ENCODE measurements at regions not wholly inside any gene's neighbourhood (a gene's known extent, or its start where the extent isn't known, plus 50 kb on each side); places are given as distances from the start of the nearest gene placed in this dataset.
A peak's percentile ranks its signal among the peaks of the same experiment; 100 is the strongest.

DNA sequence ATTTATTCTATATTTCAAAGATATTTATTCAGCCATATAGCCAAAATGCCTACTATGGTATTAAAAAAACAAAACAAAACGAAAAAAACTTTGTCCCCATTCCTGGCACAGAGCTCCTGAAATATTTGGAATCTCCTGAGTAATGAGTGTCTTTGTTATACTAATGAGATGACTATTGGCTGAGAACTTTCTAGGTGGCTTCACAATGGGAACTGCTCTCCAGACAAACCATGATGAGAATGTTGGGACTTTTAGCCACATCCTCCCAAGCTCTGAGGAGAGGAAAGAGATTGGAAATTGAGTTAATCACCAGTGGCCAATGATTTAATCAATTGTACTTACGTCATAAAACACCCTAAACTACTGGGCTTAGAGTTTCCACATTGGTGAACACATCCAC lies 631.8 kb upstream of the SETBP1 start:
- no peak overlapping the region for H3K23ac ChIP-seq (ENCODE audit: low read length in 2 of 2)
- no peak overlapping the region for H2BK15ac ChIP-seq (ENCODE audit: low read depth, poor library complexity, severe bottlenecking)
- no peak overlapping the region for H3K4me2 ChIP-seq (ENCODE audit: low read length, poor library complexity, severe bottlenecking)
- H4K8ac ChIP-seq (ENCODE audit: low read length): no peak overlapping the region
- no peak overlapping the region for H2AK5ac ChIP-seq (ENCODE audit: low read length, severe bottlenecking)
- no peaks in the 10 kb centered on the region for H3K27me3 ChIP-seq (ENCODE audit: control insufficient read depth in 1 of 2, insufficient read depth in 1 of 2, low read length in 2 of 2)
- no peak overlapping the region for H3K4ac ChIP-seq (ENCODE audit: low read depth in 1 of 2, low read length in 2 of 2)
- H2BK12ac ChIP-seq (ENCODE audit: low read length in 2 of 2): no peak overlapping the region
- no peak overlapping the region for H2AFZ ChIP-seq (ENCODE audit: low read depth, low read length)
- no peaks in the 10 kb centered on the region for H3K4me1 ChIP-seq (ENCODE audit: control insufficient read depth, insufficient read depth, low read depth, low read length)
- H2BK5ac ChIP-seq (ENCODE audit: low read depth, low read length, poor library complexity, severe bottlenecking): no peak overlapping the region
- no peak overlapping the region for H3K14ac ChIP-seq (ENCODE audit: low read length in 2 of 2)
- DNase-seq: no peak
- H4K91ac ChIP-seq (ENCODE audit: low read length): no peak overlapping the region
- H3K9me3 ChIP-seq (ENCODE audit: control insufficient read depth, low read length): no peaks in the 10 kb centered on the region
- no peak overlapping the region for H3K9ac ChIP-seq (ENCODE audit: low read length)
- no peak overlapping the region for H3K4me3 ChIP-seq (ENCODE audit: insufficient read depth in 1 of 2, low read depth in 1 of 2, low read length in 2 of 2)
- H3K18ac ChIP-seq (ENCODE audit: low read depth in 1 of 2, low read length in 2 of 2): no peak overlapping the region
- no peaks in the 10 kb centered on the region for H3K36me3 ChIP-seq (ENCODE audit: control insufficient read depth in 1 of 2, insufficient read depth in 2 of 2, low read depth in 1 of 2, low read length in 2 of 2)
- 78% methylated on average over 2 of the region's 2 CpGs for WGBS
- H3K27ac ChIP-seq (ENCODE audit: low read length, poor library complexity, severe bottlenecking): no peak overlapping the region
- no peak overlapping the region for H2BK120ac ChIP-seq (ENCODE audit: low read depth, low read length)
- no peaks in the 10 kb centered on the region for H3K79me1 ChIP-seq (replicated peaks; ENCODE audit: low read length, poor library complexity, severe bottlenecking)

DNA sequence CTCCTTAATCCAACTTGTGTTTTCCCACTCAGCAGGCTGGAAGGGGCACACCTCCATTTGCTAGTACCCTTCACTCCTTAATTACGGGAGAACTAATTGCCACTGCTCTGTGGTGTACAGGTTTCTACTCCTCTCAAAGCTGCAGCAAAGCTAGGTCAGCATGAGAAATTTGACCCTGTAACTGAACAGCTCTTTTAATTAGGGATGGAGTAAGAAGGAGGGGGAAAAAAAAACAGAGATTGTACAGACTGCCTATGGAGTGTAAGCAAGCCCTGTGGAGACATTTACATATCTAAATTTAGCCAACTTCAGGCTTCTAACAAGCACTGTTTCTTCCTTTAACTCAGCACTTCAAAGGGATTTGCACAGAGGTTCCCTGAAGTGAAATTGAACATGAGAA lies 629.7 kb upstream of the SETBP1 start:
- H2BK120ac ChIP-seq (ENCODE audit: low read depth, low read length): no peak overlapping the region
- no peak overlapping the region for H4K8ac ChIP-seq (ENCODE audit: low read length)
- H2AFZ ChIP-seq (ENCODE audit: low read depth, low read length): no peak overlapping the region
- no peaks in the 10 kb centered on the region for H3K36me3 ChIP-seq (ENCODE audit: control insufficient read depth in 1 of 2, insufficient read depth in 2 of 2, low read depth in 1 of 2, low read length in 2 of 2)
- no peak overlapping the region for H3K9ac ChIP-seq (ENCODE audit: low read length)
- DNase-seq: no peak
- no peak overlapping the region for H2AK5ac ChIP-seq (ENCODE audit: low read length, severe bottlenecking)
- H2BK15ac ChIP-seq (ENCODE audit: low read depth, poor library complexity, severe bottlenecking): no peak overlapping the region
- no peaks in the 10 kb centered on the region for H3K4me1 ChIP-seq (ENCODE audit: control insufficient read depth, insufficient read depth, low read depth, low read length)
- no CpG with 5 or more reads among the region's 1 CpG for WGBS
- no peak overlapping the region for H2BK5ac ChIP-seq (ENCODE audit: low read depth, low read length, poor library complexity, severe bottlenecking)
- no peak overlapping the region for H4K91ac ChIP-seq (ENCODE audit: low read length)
- H3K18ac ChIP-seq (ENCODE audit: low read depth in 1 of 2, low read length in 2 of 2): no peak overlapping the region
- H3K9me3 ChIP-seq (ENCODE audit: control insufficient read depth, low read length): no peaks in the 10 kb centered on the region
- H3K23ac ChIP-seq (ENCODE audit: low read length in 2 of 2): no peak overlapping the region
- no peak overlapping the region for H3K4ac ChIP-seq (ENCODE audit: low read depth in 1 of 2, low read length in 2 of 2)
- no peaks in the 10 kb centered on the region for H3K27me3 ChIP-seq (ENCODE audit: control insufficient read depth in 1 of 2, insufficient read depth in 1 of 2, low read length in 2 of 2)
- no peaks in the 10 kb centered on the region for H3K79me1 ChIP-seq (replicated peaks; ENCODE audit: low read length, poor library complexity, severe bottlenecking)
- no peak overlapping the region for H3K14ac ChIP-seq (ENCODE audit: low read length in 2 of 2)
- no peak overlapping the region for H3K27ac ChIP-seq (ENCODE audit: low read length, poor library complexity, severe bottlenecking)
- H3K4me2 ChIP-seq (ENCODE audit: low read length, poor library complexity, severe bottlenecking): no peak overlapping the region
- H2BK12ac ChIP-seq (ENCODE audit: low read length in 2 of 2): no peak overlapping the region
- H3K4me3 ChIP-seq (ENCODE audit: insufficient read depth in 1 of 2, low read depth in 1 of 2, low read length in 2 of 2): no peak overlapping the region

DNA sequence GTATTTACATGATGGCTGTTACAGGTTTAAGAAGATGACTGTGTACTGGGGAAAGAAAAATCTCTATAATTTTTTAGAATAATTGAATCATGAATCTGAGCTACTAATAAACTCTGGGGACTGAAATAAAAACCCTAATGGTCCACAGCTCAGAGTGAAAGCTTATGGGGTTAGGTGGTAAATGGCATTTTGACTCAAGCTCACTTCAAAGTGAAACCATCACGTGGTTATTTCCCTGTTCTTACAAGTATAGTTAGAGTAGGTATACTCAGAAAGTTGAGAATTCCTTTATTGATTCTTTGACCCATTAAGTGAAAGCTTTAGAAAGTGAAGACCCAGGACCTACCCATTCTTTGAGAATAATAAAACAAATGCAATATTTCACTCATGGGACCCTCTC lies 626.2 kb upstream of the SETBP1 start:
- Histone ChIP-seq H2AFZ (ENCODE audit: low read depth, low read length) (no peak overlapping the region), H2BK120ac (ENCODE audit: low read depth, low read length) (no peak overlapping the region)

DNA sequence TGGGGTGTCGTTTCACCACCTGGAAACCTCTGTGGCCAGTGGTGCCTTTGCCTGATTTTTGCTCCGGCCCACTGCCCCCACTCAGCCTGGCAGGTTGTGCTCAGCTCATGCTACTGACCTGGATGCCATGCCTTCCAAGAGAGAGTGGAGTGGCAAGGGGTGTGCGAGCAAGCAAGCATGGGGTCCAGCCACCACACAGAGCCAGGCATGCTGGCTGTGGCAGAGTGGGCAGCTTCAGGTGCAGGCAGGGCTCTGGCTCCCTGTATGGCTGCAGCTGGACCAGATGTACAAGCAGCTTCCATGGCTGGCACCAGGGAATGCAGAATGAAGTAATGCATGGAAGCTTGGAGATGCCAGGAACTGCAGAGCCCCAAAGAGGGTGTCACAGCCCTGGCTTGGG lies 620.5 kb upstream of the SETBP1 start:
- H2BK5ac ChIP-seq (ENCODE audit: low read depth, low read length, poor library complexity, severe bottlenecking): no peak overlapping the region
- WGBS: 92% methylated on average over 3 of the region's 3 CpGs
- H3K4ac ChIP-seq (ENCODE audit: low read depth in 1 of 2, low read length in 2 of 2): no peak overlapping the region

More for the DNA sequence above, 626.2 kb upstream of the SETBP1 start:
- Histone ChIP-seq H3K79me1 (replicated peaks; ENCODE audit: low read length, poor library complexity, severe bottlenecking) (no peaks in the 10 kb centered on the region), H4K91ac (ENCODE audit: low read length) (no peak overlapping the region), H3K4me2 (ENCODE audit: low read length, poor library complexity, severe bottlenecking) (no peak overlapping the region), H3K18ac (ENCODE audit: low read depth in 1 of 2, low read length in 2 of 2) (no peak overlapping the region), H3K27ac (ENCODE audit: low read length, poor library complexity, severe bottlenecking) (no peak overlapping the region), H3K23ac (ENCODE audit: low read length in 2 of 2) (no peak overlapping the region), H2BK15ac (ENCODE audit: low read depth, poor library complexity, severe bottlenecking) (no peak overlapping the region), H4K8ac (ENCODE audit: low read length) (no peak overlapping the region), H3K4me3 (ENCODE audit: insufficient read depth in 1 of 2, low read depth in 1 of 2, low read length in 2 of 2) (no peak overlapping the region), H3K4me1 (ENCODE audit: control insufficient read depth, insufficient read depth, low read depth, low read length) (no peaks in the 10 kb centered on the region), H2AK5ac (ENCODE audit: low read length, severe bottlenecking) (no peak overlapping the region), H3K9ac (ENCODE audit: low read length) (no peak overlapping the region), H3K9me3 (ENCODE audit: control insufficient read depth, low read length) (no peaks in the 10 kb centered on the region), H3K14ac (ENCODE audit: low read length in 2 of 2) (no peak overlapping the region), H2BK5ac (ENCODE audit: low read depth, low read length, poor library complexity, severe bottlenecking) (no peak overlapping the region), H2BK12ac (ENCODE audit: low read length in 2 of 2) (no peak overlapping the region), H3K36me3 (ENCODE audit: control insufficient read depth in 1 of 2, insufficient read depth in 2 of 2, low read depth in 1 of 2, low read length in 2 of 2) (no peaks in the 10 kb centered on the region), H3K4ac (ENCODE audit: low read depth in 1 of 2, low read length in 2 of 2) (no peak overlapping the region), H3K27me3 (ENCODE audit: control insufficient read depth in 1 of 2, insufficient read depth in 1 of 2, low read length in 2 of 2) (no peaks in the 10 kb centered on the region)
- no peak for DNase-seq
- no CpG with 5 or more reads among the region's 1 CpG for WGBS

More for the DNA sequence above, 620.5 kb upstream of the SETBP1 start:
- Histone ChIP-seq H4K8ac (ENCODE audit: low read length) (no peak overlapping the region), H3K9ac (ENCODE audit: low read length) (no peak overlapping the region), H3K36me3 (ENCODE audit: control insufficient read depth in 1 of 2, insufficient read depth in 2 of 2, low read depth in 1 of 2, low read length in 2 of 2) (no peaks in the 10 kb centered on the region), H3K18ac (ENCODE audit: low read depth in 1 of 2, low read length in 2 of 2) (no peak overlapping the region), H3K23ac (ENCODE audit: low read length in 2 of 2) (no peak overlapping the region), H3K4me1 (ENCODE audit: control insufficient read depth, insufficient read depth, low read depth, low read length) (no peaks in the 10 kb centered on the region), H2AFZ (ENCODE audit: low read depth, low read length) (no peak overlapping the region), H3K27me3 (ENCODE audit: control insufficient read depth in 1 of 2, insufficient read depth in 1 of 2, low read length in 2 of 2) (no peaks in the 10 kb centered on the region), H4K91ac (ENCODE audit: low read length) (peak overlapping the region; percentile 53), H3K79me1 (replicated peaks; ENCODE audit: low read length, poor library complexity, severe bottlenecking) (no peaks in the 10 kb centered on the region), H3K4me2 (ENCODE audit: low read length, poor library complexity, severe bottlenecking) (no peak overlapping the region), H2BK15ac (ENCODE audit: low read depth, poor library complexity, severe bottlenecking) (no peak overlapping the region), H3K14ac (ENCODE audit: low read length in 2 of 2) (no peak overlapping the region), H2BK12ac (ENCODE audit: low read length in 2 of 2) (no peak overlapping the region), H3K4me3 (ENCODE audit: insufficient read depth in 1 of 2, low read depth in 1 of 2, low read length in 2 of 2) (no peak overlapping the region), H2AK5ac (ENCODE audit: low read length, severe bottlenecking) (no peak overlapping the region), H2BK120ac (ENCODE audit: low read depth, low read length) (no peak overlapping the region), H3K27ac (ENCODE audit: low read length, poor library complexity, severe bottlenecking) (no peak overlapping the region), H3K9me3 (ENCODE audit: control insufficient read depth, low read length) (no peaks in the 10 kb centered on the region)
- no peak for DNase-seq
